ENCODE measurements at regions not wholly inside any gene's neighbourhood (a gene's known extent, or its start where the extent isn't known, plus 50 kb on each side); places are given as distances from the start of the nearest gene placed in this dataset.
"Not testable (repeated sequence)": the region's sequence is repeated elsewhere in the genome, so short reads cannot be mapped to it uniquely, and the experiment has no call there.

GRCh38 chr5:72677447-72677846 is 139.0 kb upstream of the TNPO1 start:
- Histone ChIP-seq H3K36me3 (no peaks in the 10 kb centered on the region), H3K4me3 (no peak overlapping the region), H3K9me3 (peaks cover 0 to 18% (median 3%) of the 10 kb centered on the region in 4 donors), H3K27me3 (peaks cover 0 to 12% (median 0%) of the 10 kb centered on the region in 3 donors), H3K4me1 (no peaks in the 10 kb centered on the region), H3K27ac (no peak overlapping the region)
- no peak for DNase-seq
- 63 to 86% (median 70%) methylated on average over 1 of the region's 1 CpG for WGBS, 5 donors
- intact Hi-C loops (cut with DNase I; ENCODE audit: low total_unique reads), result no loop called here
- TF ChIP-seq EP300 (IDR thresholded peaks at IDR 0.05), result no peak
- no peak for TF ChIP-seq POLR2A (IDR thresholded peaks at IDR 0.05)
- TF ChIP-seq CTCF (IDR thresholded peaks at IDR 0.05), result no peak
- TF ChIP-seq POLR2AphosphoS5 (IDR thresholded peaks at IDR 0.05), result no peak

GRCh38 chr5:72676831-72677230 is 139.6 kb upstream of the TNPO1 start:
- H3K4me3 ChIP-seq; H3K36me3 ChIP-seq; H3K27ac ChIP-seq; DNase-seq; H3K4me1 ChIP-seq; intact Hi-C loops (cut with DNase I; ENCODE audit: low total_unique reads): not testable (repeated sequence)
- Histone ChIP-seq H3K27me3 (peaks cover 0 to 12% (median 0%) of the 10 kb centered on the region in 3 donors), H3K9me3 (peaks cover 0 to 15% (median under 1%) of the 10 kb centered on the region in 4 donors)
- whole genome bisulfite sequencing, 5 donors, result 83 to 91% (median 88%) methylated on average over 8 of the region's 8 CpGs

GRCh38 chr5:72673623-72674022 is 142.8 kb upstream of the TNPO1 start:
- no peaks in the 10 kb centered on the region for H3K36me3 ChIP-seq
- no peaks in the 10 kb centered on the region for H3K27me3 ChIP-seq
- no peak overlapping the region for H3K4me3 ChIP-seq
- no peak for DNase-seq
- no peak overlapping the region for H3K27ac ChIP-seq
- no peaks in the 10 kb centered on the region for H3K4me1 ChIP-seq
- H3K9me3 ChIP-seq, result peaks cover 0 to 15% (median 0%) of the 10 kb centered on the region in 4 donors
- TF ChIP-seq EP300 (IDR thresholded peaks at IDR 0.05) (no peak), POLR2A (IDR thresholded peaks at IDR 0.05) (no peak), POLR2AphosphoS5 (IDR thresholded peaks at IDR 0.05) (no peak), CTCF (IDR thresholded peaks at IDR 0.05) (no peak)
- intact Hi-C loops (cut with DNase I; ENCODE audit: low total_unique reads), result no loop called here

GRCh38 chr5:72673180-72673579 is 143.3 kb upstream of the TNPO1 start:
- Histone ChIP-seq H3K27me3 (no peaks in the 10 kb centered on the region), H3K4me1 (no peaks in the 10 kb centered on the region), H3K27ac (no peak overlapping the region), H3K9me3 (peaks cover 0 to 15% (median 0%) of the 10 kb centered on the region in 4 donors), H3K4me3 (no peak overlapping the region), H3K36me3 (no peaks in the 10 kb centered on the region)
- no peak for TF ChIP-seq CTCF (IDR thresholded peaks at IDR 0.05)
- TF ChIP-seq POLR2AphosphoS5 (IDR thresholded peaks at IDR 0.05), result no peak
- no peak for TF ChIP-seq POLR2A (IDR thresholded peaks at IDR 0.05)
- no peak for TF ChIP-seq EP300 (IDR thresholded peaks at IDR 0.05)
- intact Hi-C loops (cut with DNase I; ENCODE audit: low total_unique reads), result no loop called here
- no peak for DNase-seq

GRCh38 chr5:72667708-72668107 is 148.8 kb upstream of the TNPO1 start:
- Histone ChIP-seq H3K27me3 (no peaks in the 10 kb centered on the region), H3K4me1 (peaks cover 0 to under 1% (median 0%) of the 10 kb centered on the region in 4 donors), H3K4me3 (no peak overlapping the region), H3K36me3 (no peaks in the 10 kb centered on the region), H3K9me3 (no peaks in the 10 kb centered on the region), H3K27ac (no peak overlapping the region)
- WGBS, 5 donors, result 63 to 88% (median 68%) methylated on average over 1 of the region's 1 CpG
- TF ChIP-seq CTCF (IDR thresholded peaks at IDR 0.05), result no peak
- no peak for DNase-seq
- intact Hi-C loops (cut with DNase I; ENCODE audit: low total_unique reads), result no loop called here
